HCT116 (cell line): ENCODE measurements at regions not wholly inside any gene's neighbourhood (a gene's known extent, or its start where the extent isn't known, plus 50 kb on each side); places are given as distances from the start of the nearest gene placed in this dataset.

Experiments
- ATAC-seq: fragments of 200-7000 bp; cut with Tn5 transposase; 2 replicates; pipeline ENCODE4 v1.9.1; 2020; ENCODE audit warnings: mild to moderate bottlenecking, moderate library complexity
- BruUV-seq: library from RNA; stranded (reverse); fragments of 400-500 nt; replicated peaks from 2 replicates; lab custom pipeline; 2021; lab: Mats Ljungman, UMichigan
- CTCF ChIA-PET: fragments of 300-600 bp; sonication (Branson Sonifier 250); formaldehyde crosslinking; loops from one replicate; lab custom pipeline; 2021; ENCODE audit warnings: antibody characterized with exemption; lab: Charles Lee
- POLR2A ChIA-PET: fragments of 300-600, 350-600 bp; sonication (Branson Sonifier 250); formaldehyde crosslinking; loops from one replicate; lab custom pipeline; 2021; ENCODE audit warnings: antibody characterized with exemption; lab: Charles Lee
- RAD21 ChIA-PET, 2 experiments: fragments of 300-600 bp; sonication (Branson Sonifier 250); formaldehyde crosslinking; loops; one replicate each; lab custom pipeline; 2023; ENCODE audit warnings: low total read pairs in 2 of 2; ENCODE audit not compliant: uncharacterized antibody in 2 of 2, unreplicated experiment in 2 of 2, low non-redundant PET in 1 of 2; lab: Charles Lee
- DNase-seq: peaks from one replicate; pipeline ENCODE4 v3.0.0-alpha.2; 2010; ENCODE audit warnings: low read depth, low spot score
- H2AFZ ChIP-seq: fragments of 200-600 bp; shearing (Covaris generic), sonication (generic); 2 replicates; pipeline ENCODE4 v1.6.1; 2017; ENCODE audit warnings: low read depth, mixed run types, mixed read lengths, antibody characterized with exemption, low read length; ENCODE audit not compliant: poor library complexity, severe bottlenecking
- H3K27ac ChIP-seq: 2 replicates; pipeline ENCODE4 v1.5.1; 2012; ENCODE audit warnings: low read depth, low read length
- H3K27me3 ChIP-seq: fragments of 200-600 bp; sonication (generic); 2 replicates; pipeline ENCODE4 v1.6.1; 2016; ENCODE audit warnings: mixed run types, low read length, mixed read lengths; ENCODE audit not compliant: insufficient read depth
- H3K36me3 ChIP-seq, 2 experiments: fragments of 200-500 bp in 1 of 2; fragments of 200-600 bp in 1 of 2; sonication (Bioruptor generic) in 1 of 2; sonication (generic) in 1 of 2; 2 replicates each; pipeline versions ENCODE4 v1.5.1 to v1.6.1; 2014 to 2016; ENCODE audit warnings: low read length in 2 of 2, inconsistent platforms in 1 of 2, mixed read lengths in 1 of 2, mixed run types in 1 of 2; ENCODE audit not compliant: insufficient read depth in 2 of 2, control insufficient read depth in 1 of 2
- H3K4me1 ChIP-seq, 2 experiments: fragments of 200-600 bp in 1 of 2; sonication (generic) in 1 of 2; 2 replicates each; pipeline versions ENCODE4 v1.5.1 to v1.6.1; 2012 to 2017; ENCODE audit warnings: low read length in 2 of 2, inconsistent platforms in 1 of 2, mild to moderate bottlenecking in 1 of 2, mixed read lengths in 1 of 2, mixed run types in 1 of 2, moderate library complexity in 1 of 2; ENCODE audit not compliant: insufficient read depth in 2 of 2, control insufficient read depth in 1 of 2
- H3K4me2 ChIP-seq: fragments of 200-600 bp; sonication (generic); 2 replicates; pipeline ENCODE4 v1.6.1; 2017; ENCODE audit warnings: mixed run types, low read length, mixed read lengths
- H3K4me3 ChIP-seq, 2 experiments: fragments of 200-600 bp in 1 of 2; sonication (generic) in 1 of 2; replicated peaks in 1 of 2; 2 replicates each; pipeline ENCODE4 v1.5.1; 2011 to 2016; ENCODE audit warnings: low read length in 2 of 2, control low read depth in 1 of 2, low read depth in 1 of 2, mild to moderate bottlenecking in 1 of 2, mixed read lengths in 1 of 2, mixed run types in 1 of 2
- H3K79me2 ChIP-seq: fragments of 200-600 bp; sonication (generic); 2 replicates; pipeline ENCODE4 v1.6.1; 2017; ENCODE audit warnings: mild to moderate bottlenecking, mixed run types, low read length, moderate library complexity, mixed read lengths; ENCODE audit not compliant: insufficient read depth
- H3K9ac ChIP-seq: fragments of 200-600 bp; sonication (generic); 2 replicates; pipeline ENCODE4 v1.6.1; 2016; ENCODE audit warnings: low read length, mixed read lengths
- H3K9me2 ChIP-seq: fragments of 200-600 bp; sonication (generic), shearing (Covaris generic); 2 replicates; pipeline ENCODE4 v1.6.1; 2017; ENCODE audit warnings: mixed run types, mild to moderate bottlenecking, moderate library complexity; ENCODE audit not compliant: insufficient read depth
- H3K9me3 ChIP-seq, 2 experiments: fragments of 200-500 bp in 1 of 2; fragments of 200-600 bp in 1 of 2; sonication (Bioruptor generic) in 1 of 2; sonication (generic) in 1 of 2; 2 replicates each; pipeline ENCODE4 v1.6.1; 2014 to 2017; ENCODE audit warnings: low read length in 2 of 2, mixed read lengths in 2 of 2, inconsistent platforms in 1 of 2, low read depth in 1 of 2, mild to moderate bottlenecking in 1 of 2, mixed run types in 1 of 2, moderate library complexity in 1 of 2; ENCODE audit not compliant: control insufficient read depth in 1 of 2, insufficient read depth in 1 of 2
- H4K20me1 ChIP-seq: fragments of 200-600 bp; sonication (generic), shearing (Covaris generic); 2 replicates; pipeline ENCODE4 v1.6.1; 2017; ENCODE audit warnings: mixed run types, mild to moderate bottlenecking, moderate library complexity; ENCODE audit not compliant: insufficient read depth
- ATF3 ChIP-seq: IDR thresholded peaks from 2 replicates; pipeline ENCODE4 v1.6.1; 2012
- CBX3 ChIP-seq: IDR thresholded peaks from 2 replicates; pipeline ENCODE4 v1.6.1; 2012; ENCODE audit warnings: low read depth
- EZH2phosphoT487 ChIP-seq: fragments of 200-600 bp; IDR thresholded peaks from 2 replicates; pipeline ENCODE4 v1.6.1; 2018; ENCODE audit warnings: antibody characterized with exemption, borderline replicate concordance
- FOSL1 ChIP-seq: IDR thresholded peaks from 2 replicates; pipeline ENCODE4 v1.6.1; 2012; ENCODE audit warnings: low read depth
- JUND ChIP-seq: IDR thresholded peaks from 2 replicates; pipeline ENCODE4 v1.6.1; 2012
- POLR2A ChIP-seq: IDR thresholded peaks from 2 replicates; pipeline ENCODE4 v1.7.0; 2011; ENCODE audit warnings: borderline replicate concordance; ENCODE audit not compliant: insufficient read depth, insufficient read length; ENCODE audit errors: extremely low read depth
- POLR2AphosphoS5 ChIP-seq: IDR thresholded peaks from 2 replicates; pipeline ENCODE4 v1.6.1; 2011; ENCODE audit warnings: mild to moderate bottlenecking, low read depth, low read length, moderate library complexity
- SIN3A ChIP-seq: IDR thresholded peaks from 2 replicates; pipeline ENCODE4 v1.6.1; 2012; ENCODE audit warnings: low read depth
- SRF ChIP-seq: IDR thresholded peaks from 2 replicates; pipeline ENCODE4 v1.6.1; 2012; ENCODE audit warnings: low read depth
- TCF7L2 ChIP-seq: IDR thresholded peaks from 2 replicates; pipeline ENCODE4 v1.7.0; 2011; ENCODE audit warnings: borderline replicate concordance, inconsistent platforms; ENCODE audit not compliant: insufficient read depth, insufficient read length; ENCODE audit errors: extremely low read depth
- ZBTB33 ChIP-seq: IDR thresholded peaks from 2 replicates; pipeline ENCODE4 v1.6.1; 2011; ENCODE audit warnings: mild to moderate bottlenecking, low read length, moderate library complexity; ENCODE audit not compliant: insufficient replicate concordance; ENCODE audit errors: extremely low read depth
- ZFX ChIP-seq: fragments of 450-650 bp; IDR thresholded peaks from 2 replicates; pipeline ENCODE4 v1.6.1; 2017
- ZNF274 ChIP-seq: fragments of 200-500 bp; sonication (Bioruptor generic); IDR thresholded peaks from 2 replicates; pipeline ENCODE4 v1.6.1; 2014; ENCODE audit warnings: mild to moderate bottlenecking, low read depth, low read length, inconsistent platforms
- intact Hi-C: fragments of 100-400 bp; cut with micrococcal nuclease; formaldehyde crosslinking; loops from 2 replicates; pipeline ENCODE4 v1.10.0; 2022

- TF ChIP-seq EZH2phosphoT487 (no peak), POLR2AphosphoS5 (no peak), POLR2A (no peak), ZFX (no peak), ZNF274 (no peak), FOSL1 (no peak), TCF7L2 (no peak), SIN3A (no peak), JUND (no peak), ZBTB33 (no peak), SRF (no peak), ATF3 (no peak), CBX3 (no peak)
- Histone ChIP-seq H3K36me3 (no peaks in the 10 kb centered on the region), H3K79me2 (no peaks in the 10 kb centered on the region), H3K27me3 (no peaks in the 10 kb centered on the region), H3K4me1 (no peaks in the 10 kb centered on the region), H3K9ac (no peak overlapping the region), H3K9me3 (peaks cover 10 to 39% of the 10 kb centered on the region in 2 experiments; a peak in 2 of 4 replicates), H3K4me2 (no peak overlapping the region), H3K27ac (no peak overlapping the region), H4K20me1 (no peaks in the 10 kb centered on the region), H2AFZ (no peak overlapping the region), H3K4me3 (no peak overlapping the region), H3K9me2 (no peaks in the 10 kb centered on the region)
- BruUV-seq, result no TSS peak
- no peak for DNase-seq
- ChIA-PET POLR2A (no interaction called here), RAD21 (no interaction called here), CTCF (no interaction called here)
- no peak for ATAC-seq
- intact Hi-C loops, result no loop called here
These were observed 847.3 kb upstream of the ADAMTS5 start for GRCh38 chr21:27814226-27814625.
